SK-MEL-5 (cell line): ENCODE measurements at regions not wholly inside any gene's neighbourhood (a gene's known extent, or its start where the extent isn't known, plus 50 kb on each side); places are given as distances from the start of the nearest gene placed in this dataset.

ENCODE experiments used
- DNase-seq: peaks from one replicate; pipeline ENCODE4 v3.0.0-alpha.2; 2016; ENCODE audit warnings: low read depth, low spot score
- in situ Hi-C: cut with HindIII; loops from 2 replicates; pipeline ENCODE4 v1.10.0; 2016; ENCODE audit warnings: low sequenced_read_pairs, high pct_unique_total_duplicates, low pct_unique_long_range_greater_than_20kb

DNA sequence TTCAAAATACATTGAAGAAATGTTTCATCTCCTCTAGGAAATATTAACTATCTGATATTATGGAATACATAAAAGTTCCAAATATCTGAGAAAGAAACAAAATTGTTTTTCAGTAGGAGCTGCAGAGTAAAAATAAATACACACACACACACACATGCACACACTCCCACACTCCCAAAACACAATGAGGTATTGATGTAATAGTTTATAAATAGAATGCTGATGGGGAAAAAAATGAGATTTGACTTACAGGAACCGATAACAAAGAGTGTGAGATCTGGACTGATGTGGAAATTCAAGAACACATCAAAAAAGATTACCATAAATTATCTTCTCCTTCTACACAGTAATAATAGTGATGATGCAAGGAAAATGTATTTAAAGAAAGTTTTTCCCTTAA is 438.0 kb upstream of the CELF2 start:
- in situ Hi-C loops = no loop called here
- DNase-seq = no peak

DNA sequence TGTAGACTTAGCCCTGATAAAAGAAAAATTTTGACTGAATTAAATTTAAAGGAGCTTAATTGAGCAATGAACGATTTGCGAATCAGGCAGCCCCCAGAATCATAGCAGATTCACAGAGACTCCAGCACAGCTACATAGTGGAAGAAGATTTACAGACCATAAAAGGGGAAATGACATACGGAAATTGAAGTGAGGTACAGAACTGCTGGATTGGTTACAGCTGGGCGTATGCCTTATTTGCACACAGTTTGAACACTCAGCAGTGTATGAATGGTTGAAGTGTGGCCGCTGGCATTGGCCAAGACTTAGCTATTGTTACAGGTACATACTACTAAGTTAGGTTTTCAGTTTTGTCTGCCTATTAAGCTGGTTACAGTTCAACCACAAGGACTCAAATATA is 433.5 kb upstream of the CELF2 start:
- DNase-seq = no peak
- in situ Hi-C loops = no loop called here

DNA sequence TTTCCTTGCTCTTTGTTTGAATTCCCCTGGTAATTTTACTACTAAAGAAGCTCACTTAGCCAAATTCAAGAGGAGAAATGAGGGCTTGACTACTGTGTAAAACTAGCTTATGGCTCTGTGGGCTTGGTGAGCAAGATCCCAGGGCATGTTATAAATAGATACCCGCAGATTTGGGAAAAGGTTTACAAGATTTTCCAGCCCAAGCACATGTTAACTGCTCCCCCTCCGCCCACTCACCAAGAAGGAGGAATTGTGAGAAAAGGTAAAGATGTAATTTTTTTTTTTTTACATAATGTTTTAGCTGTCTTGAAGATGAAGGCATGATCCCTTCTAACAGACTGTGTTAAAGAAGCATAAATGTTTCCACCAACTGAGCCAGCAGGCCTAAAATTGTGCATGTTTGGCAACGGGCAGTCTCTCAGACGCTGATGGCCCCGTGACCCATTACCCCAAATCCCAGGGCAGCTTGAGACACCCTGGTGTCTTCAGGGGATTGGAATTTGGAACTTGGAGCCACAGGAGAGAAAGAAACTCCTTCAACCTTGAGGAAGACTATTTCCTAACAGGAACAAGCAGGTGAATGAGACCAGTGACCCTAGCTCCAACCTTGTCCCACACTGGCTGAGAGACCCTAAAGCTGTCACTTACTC is 429.8 kb upstream of the CELF2 start:
- in situ Hi-C loops = no loop called here
- no peak for DNase-seq

DNA sequence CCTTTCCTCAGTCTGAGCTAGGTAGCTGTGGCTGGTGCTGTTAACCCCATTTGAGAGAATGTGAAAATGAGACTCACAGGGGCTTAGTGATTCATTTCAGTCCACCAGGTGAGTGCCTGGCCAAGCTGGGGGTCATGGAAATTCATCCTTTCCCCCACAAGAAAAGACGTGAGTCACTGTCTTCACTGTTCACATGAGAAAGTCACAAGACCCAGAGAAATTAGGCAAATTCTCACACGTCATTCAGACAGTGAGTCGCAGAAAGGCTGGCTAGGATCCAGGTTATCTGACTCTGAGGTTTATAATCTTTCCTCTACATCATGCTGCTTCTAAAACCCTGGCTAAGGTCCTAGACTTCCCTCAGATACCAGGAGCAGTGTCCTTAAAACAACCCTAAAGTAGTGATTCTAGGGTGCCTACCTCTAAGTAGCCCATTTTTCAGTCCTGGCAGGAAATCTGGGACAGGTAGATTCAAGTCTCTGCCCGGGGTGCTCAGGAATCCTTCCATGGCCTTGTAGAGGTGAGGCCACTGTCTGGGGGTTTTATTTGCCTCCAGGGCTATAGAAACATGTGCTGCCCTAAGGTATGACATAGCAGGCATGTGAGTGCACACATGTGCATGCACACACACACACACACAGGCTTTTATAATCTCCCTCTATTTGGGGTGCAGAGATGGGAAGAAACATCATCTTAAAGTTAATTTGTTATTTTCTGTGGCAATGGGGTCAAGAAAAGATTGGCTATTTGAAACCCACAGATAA is 427.9 kb upstream of the CELF2 start:
- no peak for DNase-seq
- in situ Hi-C loops = no loop called here

DNA sequence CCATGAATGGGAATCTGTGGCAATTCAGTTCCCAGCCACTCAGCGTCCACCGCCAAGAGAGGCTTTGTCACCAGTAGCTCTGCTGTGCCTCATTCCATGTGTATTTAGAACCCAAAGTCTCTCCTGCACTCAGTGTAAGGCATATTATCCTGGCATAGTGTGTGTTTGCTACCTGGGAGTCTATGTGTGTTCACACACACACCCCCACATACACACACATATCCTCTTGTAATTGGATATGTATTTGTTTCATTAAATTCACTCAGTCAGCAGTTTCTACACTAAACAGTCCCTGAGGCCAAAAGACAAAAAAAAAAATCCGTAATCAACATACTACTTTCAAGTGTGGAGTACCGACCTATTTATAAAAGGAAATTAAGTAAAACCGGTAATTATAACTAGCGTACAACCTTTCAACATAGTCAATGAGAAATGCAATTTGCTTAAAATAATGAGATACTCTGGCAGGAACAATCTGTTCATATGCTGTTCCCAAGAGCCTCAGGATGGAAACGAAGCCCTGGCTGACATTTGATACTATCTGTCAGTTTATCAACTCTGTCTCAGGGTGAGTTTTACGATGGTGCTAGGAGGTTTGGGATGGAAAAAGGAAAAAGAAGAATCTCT is 425.8 kb upstream of the CELF2 start:
- in situ Hi-C loops = no loop called here

DNA sequence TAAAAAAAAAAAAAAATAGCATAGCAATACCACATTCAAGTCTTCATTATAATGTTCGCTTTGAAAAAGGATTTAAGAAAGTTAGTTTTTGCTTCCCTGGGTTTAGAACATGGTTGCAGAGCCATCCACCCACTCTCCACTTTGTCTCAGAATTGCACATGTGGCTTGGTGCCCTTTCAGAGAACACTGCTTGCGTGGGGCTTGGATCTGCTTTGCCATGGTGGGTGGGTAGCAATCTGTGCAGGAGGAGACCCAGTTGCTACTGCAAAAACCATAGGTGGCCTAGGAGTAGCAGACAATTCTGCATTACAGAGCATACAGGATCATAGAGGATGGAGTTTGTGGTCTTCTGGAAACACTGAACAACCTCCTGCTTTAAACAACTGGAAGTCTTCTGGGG is 421.4 kb upstream of the CELF2 start:
- in situ Hi-C loops = no loop called here
- DNase-seq = no peak

More for the DNA sequence above, 425.8 kb upstream of the CELF2 start:
- DNase-seq = no peak

DNA sequence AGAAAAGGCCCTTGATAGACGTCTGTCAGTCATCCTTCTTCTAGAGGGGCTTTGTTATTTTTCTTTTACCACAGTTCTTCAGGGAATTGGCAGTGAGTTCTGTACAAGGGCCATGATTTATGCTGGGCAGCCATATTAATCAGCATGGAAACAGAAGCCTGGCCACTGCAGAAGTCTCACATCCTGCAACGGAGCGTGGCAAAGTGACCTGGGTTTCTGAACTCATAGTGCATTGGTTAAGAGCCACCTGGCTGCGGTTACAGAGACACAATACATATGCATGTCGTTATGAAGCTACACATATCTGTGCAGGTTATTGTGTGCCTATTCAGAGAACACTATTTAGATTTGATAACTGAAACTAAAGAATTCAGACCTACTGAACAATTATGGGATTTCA is 419.4 kb upstream of the CELF2 start:
- in situ Hi-C loops = no loop called here
- DNase-seq = no peak

DNA sequence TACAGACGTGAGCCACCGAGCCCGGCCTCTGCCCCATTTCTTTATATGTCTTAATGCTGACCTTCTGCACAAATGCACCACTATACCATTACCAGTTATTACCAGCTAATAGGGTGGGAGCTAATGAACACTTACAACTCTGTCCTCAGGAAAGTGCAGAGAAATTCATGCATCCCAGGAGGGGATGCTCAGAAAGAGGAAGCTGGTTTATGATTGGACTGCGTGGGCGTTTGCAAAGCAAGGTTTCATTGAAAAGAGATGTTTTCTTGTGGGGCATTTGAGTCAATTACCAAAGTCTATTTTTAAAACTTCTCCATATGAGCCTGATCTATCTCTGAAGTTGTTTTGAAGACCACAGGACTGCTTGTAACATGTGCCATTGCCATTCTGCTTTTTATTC is 417.7 kb upstream of the CELF2 start:
- no peak for DNase-seq
- in situ Hi-C loops = no loop called here

DNA sequence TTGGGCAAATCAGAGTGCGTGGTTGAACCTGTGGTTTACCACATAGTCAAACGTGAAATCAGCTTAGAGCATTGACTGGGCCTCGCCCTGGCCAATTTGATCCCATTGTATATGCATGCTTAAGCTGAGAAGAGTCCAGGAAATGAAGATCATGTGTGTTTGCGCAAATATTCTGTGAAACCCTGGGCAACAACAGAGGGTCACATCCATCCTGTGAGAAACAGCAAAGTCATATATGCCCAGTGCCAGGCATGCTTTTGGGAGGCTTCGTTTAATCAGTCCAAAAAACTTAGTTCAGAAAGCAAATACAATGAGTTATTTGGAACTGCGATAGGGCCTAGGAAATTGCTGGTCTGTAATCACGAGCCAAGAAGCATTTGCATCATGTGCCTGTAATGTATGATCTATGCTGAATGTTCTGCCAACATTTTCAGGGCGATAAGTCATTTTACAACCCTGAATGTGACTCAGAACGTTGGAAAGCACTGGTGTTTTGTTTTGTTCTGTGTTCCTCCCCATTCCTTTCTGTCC is 412.1 kb upstream of the CELF2 start:
- in situ Hi-C loops = no loop called here
- DNase-seq = no peak

DNA sequence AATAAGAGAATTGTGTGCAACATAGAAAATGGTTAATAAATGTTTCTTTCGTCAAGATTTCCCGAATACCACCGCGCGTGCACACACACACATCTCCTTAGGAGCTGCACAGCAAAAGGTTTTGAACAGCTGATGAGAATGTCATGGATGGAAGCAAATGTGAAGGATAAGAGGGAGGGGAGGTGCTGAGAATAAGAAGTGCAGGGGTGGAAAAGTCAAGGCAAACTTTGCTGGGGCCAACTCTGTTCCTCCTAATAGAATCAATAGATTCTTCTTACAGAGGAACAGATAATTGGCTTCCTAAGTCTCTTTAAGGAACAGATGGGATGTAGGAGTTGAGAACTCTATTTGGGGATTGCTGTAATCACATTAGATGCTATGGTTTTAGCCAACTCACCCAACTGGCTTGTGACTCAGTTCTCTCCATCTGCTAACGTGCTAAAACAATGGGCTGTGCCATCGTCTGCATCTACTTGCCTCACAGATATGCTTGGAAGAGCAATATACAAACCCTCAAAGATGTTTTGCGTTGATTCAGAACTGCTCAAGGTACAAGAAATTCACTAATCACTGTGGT is 408.2 kb upstream of the CELF2 start:
- in situ Hi-C loops = no loop called here

DNA sequence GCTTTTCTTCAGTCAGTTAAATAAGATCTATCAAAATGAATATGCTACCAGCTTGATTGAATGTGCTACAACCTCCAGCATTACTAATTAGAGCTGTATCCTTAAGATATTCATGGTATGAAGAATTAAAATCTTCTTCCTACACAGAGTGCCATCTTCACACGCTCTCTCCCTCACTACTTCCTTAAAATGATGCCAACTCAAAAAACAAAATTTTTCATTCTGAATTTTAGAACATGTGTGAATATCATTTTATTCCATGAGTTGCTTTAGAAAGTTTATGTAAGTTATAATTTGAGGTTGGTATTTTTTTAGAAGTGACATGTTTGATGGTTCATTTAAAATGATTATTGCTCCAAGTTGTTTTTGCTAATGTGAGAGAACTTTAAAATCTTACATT is 407.5 kb upstream of the CELF2 start:
- in situ Hi-C loops = no loop called here

More for the DNA sequence above, 408.2 kb upstream of the CELF2 start:
- no peak for DNase-seq

DNA sequence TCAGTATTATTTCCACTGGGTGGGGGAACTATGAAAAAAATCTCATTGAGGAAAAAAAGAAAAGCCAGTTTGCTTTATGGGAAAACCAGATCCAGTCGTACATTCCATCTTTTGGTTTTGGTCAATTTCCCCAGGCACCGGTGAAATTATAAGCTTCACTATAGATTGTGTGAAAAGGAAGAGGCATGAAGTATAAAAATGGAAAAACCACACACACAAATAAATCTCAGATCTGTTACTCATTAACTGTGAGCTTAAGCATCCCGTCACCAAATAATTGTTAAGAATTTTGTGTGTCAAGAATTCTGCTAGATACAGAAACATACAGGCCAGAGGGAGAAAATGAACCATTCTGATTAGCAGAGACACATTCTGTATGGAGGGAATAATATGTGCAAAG is 405.5 kb upstream of the CELF2 start:
- in situ Hi-C loops = no loop called here
- no peak for DNase-seq

More for the DNA sequence above, 407.5 kb upstream of the CELF2 start:
- DNase-seq = no peak

DNA sequence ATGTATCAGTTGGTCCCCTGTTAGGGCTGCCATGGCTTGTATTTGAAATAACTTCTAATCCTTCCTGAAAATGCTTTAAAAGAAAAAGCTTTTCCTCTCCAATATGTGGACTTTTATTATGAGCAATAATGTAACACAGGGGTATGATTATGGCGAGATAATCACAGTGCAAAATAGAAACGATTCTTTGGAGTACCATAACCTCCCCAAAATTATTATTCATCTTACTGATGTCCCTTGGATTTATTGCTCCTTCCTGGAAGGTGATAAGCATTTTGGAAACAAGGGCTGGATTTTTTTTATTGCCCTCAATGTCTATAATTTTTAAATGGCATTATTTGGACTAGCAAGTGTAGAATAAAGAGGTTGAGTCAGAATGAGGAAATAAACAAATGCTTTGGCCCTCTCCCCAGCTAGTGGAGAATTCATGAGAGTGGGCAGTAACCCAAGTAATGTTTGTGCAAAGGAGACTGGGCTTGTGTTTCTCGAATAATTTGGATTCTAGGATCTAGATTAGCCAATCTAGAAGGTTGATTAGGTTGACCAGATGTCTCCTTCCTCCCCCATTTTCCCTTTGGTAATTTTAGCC is 403.9 kb upstream of the CELF2 start:
- DNase-seq = no peak
- in situ Hi-C loops = no loop called here

DNA sequence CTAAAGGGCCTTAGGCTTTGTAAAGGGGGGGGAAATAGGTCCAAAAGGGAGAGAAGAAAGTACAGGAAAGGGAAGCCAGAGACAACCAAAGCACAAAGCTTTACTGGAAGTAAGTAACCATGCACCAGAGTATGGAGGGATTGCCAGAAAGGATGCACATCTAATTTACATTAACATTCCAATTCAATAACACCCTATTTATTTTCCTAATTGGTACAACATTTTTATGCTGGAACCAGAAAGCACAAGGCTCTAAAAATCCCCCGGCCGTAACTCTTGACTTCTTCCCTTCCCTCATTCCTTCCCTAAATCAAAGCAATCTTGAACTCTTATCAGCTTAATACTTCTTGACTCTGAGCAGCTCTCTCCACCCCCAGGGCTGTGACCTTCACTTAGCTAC is 400.0 kb upstream of the CELF2 start:
- DNase-seq = no peak
- in situ Hi-C loops = no loop called here

DNA sequence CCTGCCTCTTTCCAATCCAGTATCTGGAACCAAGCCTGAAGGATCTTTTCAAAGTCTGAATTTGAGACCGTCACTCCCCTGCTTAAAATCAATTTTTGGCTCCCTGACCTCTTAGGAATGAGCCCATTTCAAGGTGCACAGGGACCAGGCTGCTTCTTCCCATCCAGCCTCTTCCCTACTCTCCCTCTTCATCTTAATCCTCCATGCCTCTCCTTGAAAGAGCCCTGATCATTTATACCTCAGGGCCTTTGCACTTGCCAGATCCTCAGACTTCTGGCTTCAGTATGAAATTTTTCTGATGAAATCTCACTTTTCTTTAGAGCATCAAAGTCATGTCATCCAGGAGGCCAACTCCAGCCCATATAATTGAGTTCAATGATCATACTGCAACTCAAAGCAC is 399.5 kb upstream of the CELF2 start:
- in situ Hi-C loops = no loop called here
- no peak for DNase-seq

DNA sequence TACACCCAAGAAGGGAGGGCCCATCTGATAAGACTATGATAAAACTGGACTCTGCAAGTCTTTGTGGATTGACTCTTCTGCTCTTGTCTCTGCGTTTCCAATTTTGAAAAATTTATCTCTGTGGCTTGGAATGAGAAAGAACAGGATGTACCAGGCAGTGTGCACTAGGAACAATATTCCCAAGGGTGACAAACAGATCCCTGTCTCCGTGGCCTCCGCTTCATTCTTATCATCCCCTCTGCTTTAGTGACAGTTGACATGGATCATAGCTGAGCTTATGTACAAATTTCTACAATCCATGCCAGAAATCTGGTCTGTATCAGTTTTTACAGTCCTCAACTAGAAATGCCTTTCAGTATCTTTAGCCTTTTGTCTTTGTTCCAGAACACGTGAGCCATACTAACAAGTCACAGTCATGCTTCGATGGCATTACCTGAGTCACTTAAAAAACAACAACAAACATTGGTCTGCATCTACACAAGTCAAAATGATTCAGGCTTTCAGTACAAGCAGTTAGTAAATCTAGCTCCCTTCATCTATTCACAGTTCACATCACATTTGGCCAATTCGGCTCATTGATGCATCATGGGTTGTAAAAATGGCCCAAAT is 393.6 kb upstream of the CELF2 start:
- no peak for DNase-seq
- in situ Hi-C loops = no loop called here

DNA sequence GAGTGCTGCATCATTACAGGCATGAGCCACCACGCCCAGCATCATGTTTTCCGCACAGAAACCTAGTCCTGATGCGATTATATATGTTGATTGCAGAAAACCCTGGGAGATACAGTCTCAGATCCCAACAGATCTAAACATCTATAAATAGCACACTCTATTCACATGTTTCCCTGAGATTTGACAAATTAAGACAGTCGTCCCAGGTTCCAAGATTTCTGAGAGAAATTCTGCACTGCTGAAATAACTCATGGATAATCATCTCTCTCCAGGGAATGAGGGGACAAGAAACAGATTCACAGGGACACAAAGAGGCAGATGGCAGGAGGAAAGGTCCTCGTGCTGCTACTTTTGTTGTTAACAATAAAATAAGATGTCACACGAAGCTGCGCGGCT is 393.1 kb upstream of the CELF2 start:
- in situ Hi-C loops = no loop called here
- no peak for DNase-seq

DNA sequence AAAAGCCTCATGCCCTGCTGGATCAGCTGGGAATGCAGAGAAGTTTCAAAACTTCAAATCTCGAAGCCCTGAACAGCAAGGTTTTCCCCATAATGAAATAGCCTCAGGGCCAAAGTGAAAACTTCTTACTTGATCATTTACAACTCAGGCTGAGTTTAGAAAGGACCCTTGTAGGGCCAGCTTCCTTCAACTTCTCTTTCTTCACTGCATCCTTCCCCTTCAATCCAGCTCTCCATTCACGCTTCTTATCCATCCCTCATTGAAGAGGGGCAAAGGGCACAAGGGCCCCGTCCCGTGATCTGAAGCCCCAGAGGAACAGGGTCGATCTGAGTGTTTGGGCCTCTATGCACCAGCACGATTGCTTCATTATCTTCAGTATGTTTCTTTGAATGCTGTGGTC is 392.2 kb upstream of the CELF2 start:
- in situ Hi-C loops = no loop called here
- DNase-seq = no peak
